ENCODE measurements at regions not wholly inside any gene's neighbourhood (a gene's known extent, or its start where the extent isn't known, plus 50 kb on each side); places are given as distances from the start of the nearest gene placed in this dataset.
"Not testable (repeated sequence)": the region's sequence is repeated elsewhere in the genome, so short reads cannot be mapped to it uniquely, and the experiment has no call there.

DNA sequence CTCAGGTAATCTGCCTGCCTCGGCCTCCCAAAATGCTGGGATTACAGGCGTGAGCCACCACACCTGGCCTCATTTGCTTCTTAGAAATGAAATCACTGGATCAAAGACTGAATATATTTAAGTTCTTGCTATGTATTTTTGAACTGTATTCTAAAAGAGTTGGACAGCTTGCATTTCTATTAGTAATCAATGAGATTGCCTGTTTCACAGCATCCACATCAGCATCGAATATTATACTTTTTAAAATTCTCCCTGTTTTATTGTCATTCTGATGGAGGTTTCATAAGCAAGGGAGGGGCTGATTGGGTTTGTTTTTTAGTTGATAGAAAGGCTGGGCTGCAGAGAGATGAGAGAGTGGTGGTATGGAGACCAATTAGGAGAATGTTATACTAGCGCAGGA, 68.7 kb upstream of the CREB3L1 start:
- intact Hi-C loops (cut with DNase I) = no loop called here

DNA sequence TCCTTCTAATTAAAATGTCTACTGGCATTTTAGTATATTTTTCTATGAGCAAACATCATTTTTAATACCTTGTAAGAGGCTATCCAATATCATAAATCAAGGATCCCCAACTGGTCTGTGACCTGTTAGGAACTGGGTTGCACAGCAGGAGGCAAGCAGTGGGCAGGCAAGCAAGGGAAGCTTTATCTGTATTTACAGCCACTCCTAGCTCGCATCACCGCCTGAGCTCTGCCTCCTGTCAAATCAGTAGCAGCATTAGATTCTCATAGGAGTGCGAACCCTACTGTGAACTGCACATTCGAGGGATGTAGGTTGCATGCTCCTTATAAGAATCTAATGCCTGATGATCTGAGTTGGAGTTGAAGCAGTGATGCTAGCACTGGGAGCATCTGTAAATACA, 70.2 kb upstream of the CREB3L1 start:
- H3K4me3 ChIP-seq = no peak overlapping the region
- peaks cover 0 to 11% of the 10 kb centered on the region in 2 donors for H3K27me3 ChIP-seq
- intact Hi-C loops (cut with DNase I) = no loop called here
- DNase-seq (no peak), ATAC-seq (no peak)
- H3K4me1 ChIP-seq = no peaks in the 10 kb centered on the region
- H3K36me3 ChIP-seq = no peaks in the 10 kb centered on the region
- H3K27ac ChIP-seq = no peak overlapping the region
- H3K9me3 ChIP-seq = no peaks in the 10 kb centered on the region
- TF ChIP-seq, protein P1, sequence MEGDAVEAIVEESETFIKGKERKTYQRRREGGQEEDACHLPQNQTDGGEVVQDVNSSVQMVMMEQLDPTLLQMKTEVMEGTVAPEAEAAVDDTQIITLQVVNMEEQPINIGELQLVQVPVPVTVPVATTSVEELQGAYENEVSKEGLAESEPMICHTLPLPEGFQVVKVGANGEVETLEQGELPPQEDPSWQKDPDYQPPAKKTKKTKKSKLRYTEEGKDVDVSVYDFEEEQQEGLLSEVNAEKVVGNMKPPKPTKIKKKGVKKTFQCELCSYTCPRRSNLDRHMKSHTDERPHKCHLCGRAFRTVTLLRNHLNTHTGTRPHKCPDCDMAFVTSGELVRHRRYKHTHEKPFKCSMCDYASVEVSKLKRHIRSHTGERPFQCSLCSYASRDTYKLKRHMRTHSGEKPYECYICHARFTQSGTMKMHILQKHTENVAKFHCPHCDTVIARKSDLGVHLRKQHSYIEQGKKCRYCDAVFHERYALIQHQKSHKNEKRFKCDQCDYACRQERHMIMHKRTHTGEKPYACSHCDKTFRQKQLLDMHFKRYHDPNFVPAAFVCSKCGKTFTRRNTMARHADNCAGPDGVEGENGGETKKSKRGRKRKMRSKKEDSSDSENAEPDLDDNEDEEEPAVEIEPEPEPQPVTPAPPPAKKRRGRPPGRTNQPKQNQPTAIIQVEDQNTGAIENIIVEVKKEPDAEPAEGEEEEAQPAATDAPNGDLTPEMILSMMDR (IDR thresholded peaks at IDR 0.05) = no peak

More for the DNA sequence above, 68.7 kb upstream of the CREB3L1 start:
- Histone ChIP-seq H3K27ac (no peak overlapping the region), H3K27me3 (peaks cover 0 to 11% of the 10 kb centered on the region in 2 donors), H3K9me3 (no peaks in the 10 kb centered on the region), H3K36me3 (no peaks in the 10 kb centered on the region), H3K4me1 (no peaks in the 10 kb centered on the region), H3K4me3 (no peak overlapping the region)
- TF ChIP-seq, protein P1 (IDR thresholded peaks at IDR 0.05) = no peak
- no peak for DNase-seq
- no peak for ATAC-seq

DNA sequence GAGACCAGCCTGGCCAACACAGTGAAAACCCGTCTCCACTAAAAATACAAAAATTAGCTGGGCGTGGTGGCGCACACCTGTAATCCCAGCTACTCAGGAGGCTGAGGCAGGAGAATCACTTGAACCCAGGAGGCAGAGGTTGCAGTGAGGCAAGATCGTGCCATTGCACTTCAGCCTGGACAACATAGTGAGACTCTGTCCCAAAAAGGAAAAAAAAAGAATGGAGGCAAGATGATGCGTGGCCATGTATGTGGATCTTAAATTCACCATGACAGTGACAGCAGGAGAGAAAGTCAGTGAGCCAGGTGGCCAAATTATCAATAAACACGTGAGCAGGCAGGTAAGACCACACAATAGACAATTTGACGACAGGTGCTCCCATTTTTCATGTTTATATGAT, 73.0 kb upstream of the CREB3L1 start:
- DNase-seq; H3K36me3 ChIP-seq; H3K9me3 ChIP-seq; H3K4me1 ChIP-seq; H3K4me3 ChIP-seq; ATAC-seq; intact Hi-C loops (cut with DNase I); H3K27ac ChIP-seq: not testable (repeated sequence)
- peaks cover 0 to 11% of the 10 kb centered on the region in 2 donors for H3K27me3 ChIP-seq

DNA sequence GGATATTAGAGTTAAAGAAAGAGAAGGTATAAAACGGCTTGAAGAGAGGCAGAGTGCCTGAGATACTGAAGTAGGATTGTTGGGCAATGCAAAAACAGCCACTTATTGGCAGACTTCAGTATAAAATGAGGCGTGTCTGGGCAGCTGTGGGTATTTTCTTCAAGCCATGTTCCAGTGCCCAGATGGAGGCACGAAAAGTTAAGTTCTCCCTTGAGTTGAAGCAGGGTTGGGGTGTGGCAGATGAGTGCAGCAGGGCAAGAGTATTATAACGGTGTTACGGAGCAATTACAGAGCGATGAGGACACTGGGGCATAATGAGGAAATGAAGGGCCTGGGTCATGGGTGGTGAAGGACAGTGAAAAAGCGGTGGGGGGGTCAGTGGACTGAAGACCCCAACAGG, 73.7 kb upstream of the CREB3L1 start:
- H3K9me3 ChIP-seq = no peaks in the 10 kb centered on the region
- no peak overlapping the region for H3K4me3 ChIP-seq
- H3K27me3 ChIP-seq = peaks cover 0 to 11% of the 10 kb centered on the region in 2 donors
- intact Hi-C loops (cut with DNase I) = no loop called here
- TF ChIP-seq, protein P1 (IDR thresholded peaks at IDR 0.05) = no peak
- ATAC-seq (peak; percentile 93), DNase-seq (no peak)
- no peaks in the 10 kb centered on the region for H3K36me3 ChIP-seq
- H3K4me1 ChIP-seq = no peaks in the 10 kb centered on the region
- H3K27ac ChIP-seq = no peak overlapping the region

DNA sequence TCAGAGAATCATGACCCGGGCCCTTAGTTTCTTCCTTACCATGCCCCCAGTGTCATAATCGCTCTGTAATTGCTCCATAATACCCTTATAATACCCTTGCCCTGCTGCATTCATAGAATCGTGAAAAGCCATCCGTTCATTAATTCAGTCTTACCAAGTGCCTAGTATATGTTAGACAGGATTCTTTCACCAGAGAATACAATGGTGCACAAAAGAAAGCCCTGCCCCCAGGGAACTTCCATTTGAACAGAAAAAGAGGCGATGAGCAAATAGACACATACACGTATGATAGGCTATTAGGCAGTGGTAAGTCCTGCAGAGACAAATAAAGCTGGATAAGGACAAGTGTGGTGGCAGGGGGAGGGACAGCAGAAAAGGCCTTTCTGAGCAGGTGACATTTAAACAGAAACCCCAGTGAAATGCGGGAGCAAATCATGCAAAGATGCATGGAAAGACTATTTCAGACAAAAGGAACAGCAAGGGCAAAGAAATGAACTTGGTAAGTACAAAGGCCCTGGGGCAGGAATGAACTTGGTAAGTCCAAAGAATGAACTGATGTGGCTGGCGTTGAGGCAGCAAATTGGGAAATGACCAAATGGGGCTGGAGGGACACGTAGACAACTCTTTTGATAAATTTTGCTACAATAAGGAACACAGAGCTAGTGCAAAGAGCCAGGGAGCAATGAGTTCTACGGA, 74.6 kb upstream of the CREB3L1 start:
- Histone ChIP-seq H3K27me3 (peaks cover 0 to 11% of the 10 kb centered on the region in 2 donors), H3K4me1 (no peaks in the 10 kb centered on the region), H3K36me3 (no peaks in the 10 kb centered on the region), H3K27ac (no peak overlapping the region), H3K4me3 (no peak overlapping the region), H3K9me3 (no peaks in the 10 kb centered on the region)
- intact Hi-C loops (cut with DNase I) = no loop called here
- TF ChIP-seq, protein P1 (IDR thresholded peaks at IDR 0.05) = no peak
- ATAC-seq (no peak), DNase-seq (no peak)

DNA sequence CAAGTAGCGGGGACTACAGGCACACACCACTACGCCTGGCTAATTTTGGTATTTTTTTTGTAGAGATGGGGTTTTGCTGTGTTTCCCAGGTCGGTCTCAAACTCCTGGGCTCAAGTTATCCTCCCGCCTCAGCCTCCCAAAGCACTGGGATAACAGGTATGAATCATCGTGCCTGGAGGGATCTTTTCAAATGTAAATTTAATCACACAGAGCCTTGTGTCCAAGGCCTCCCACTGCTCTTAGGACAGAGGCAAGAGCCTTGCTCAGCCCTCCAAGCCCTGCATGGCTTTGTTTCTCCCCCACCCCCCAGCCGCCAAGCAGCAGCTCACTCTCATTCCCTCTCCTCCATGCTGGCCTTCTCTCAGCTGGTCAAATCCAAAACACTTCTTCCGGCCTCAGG, 75.3 kb upstream of the CREB3L1 start:
- Histone ChIP-seq H3K4me3 (no peak overlapping the region), H3K27ac (no peak overlapping the region), H3K36me3 (no peaks in the 10 kb centered on the region), H3K9me3 (no peaks in the 10 kb centered on the region), H3K27me3 (peaks cover 0 to 11% of the 10 kb centered on the region in 2 donors), H3K4me1 (no peaks in the 10 kb centered on the region)
- ATAC-seq (no peak), DNase-seq (no peak)
- TF ChIP-seq, protein P1 (IDR thresholded peaks at IDR 0.05) = no peak
- intact Hi-C loops (cut with DNase I) = no loop called here
